ENCODE measurements at regions not wholly inside any gene's neighbourhood (a gene's known extent, or its start where the extent isn't known, plus 50 kb on each side); places are given as distances from the start of the nearest gene placed in this dataset.

- no peaks in the 10 kb centered on the region for H3K9me3 ChIP-seq (replicated peaks; ENCODE audit: control insufficient read depth, insufficient read depth, low read length)
- intact Hi-C loops (cut with micrococcal nuclease) (no loop called here), dilution Hi-C loops (cut with MboI; ENCODE audit: extremely low pct_ligation_motif_present, low sequenced_read_pairs) (no loop called here)
- no peaks in the 10 kb centered on the region for H3K9me1 ChIP-seq (replicated peaks; ENCODE audit: control insufficient read depth, extremely low read depth, insufficient read depth, low read length)
- no peaks in the 10 kb centered on the region for H3K27me3 ChIP-seq (ENCODE audit: control insufficient read depth in 2 of 2, insufficient read depth in 2 of 2, low read length in 2 of 2)
- H3K4me3 ChIP-seq (replicated peaks in 1 of 3; ENCODE audit: insufficient read depth in 1 of 3, low read depth in 1 of 3, low read length in 3 of 3), result no peak overlapping the region
- H4K20me1 ChIP-seq (replicated peaks; ENCODE audit: control insufficient read depth, extremely low read depth, insufficient read depth, low read length), result no peaks in the 10 kb centered on the region
- H2AFZ ChIP-seq (ENCODE audit: low read depth, low read length), result no peak overlapping the region
- no peak for FAIRE-seq
- DNase-seq (ENCODE audit: low read depth, low spot score), result no peak
- no peaks in the 10 kb centered on the region for H3K36me3 ChIP-seq (ENCODE audit: control insufficient read depth in 2 of 2, extremely low read depth in 1 of 2, insufficient read depth in 2 of 2, low read length in 2 of 2)
- POLR2A ChIA-PET, result no interaction called here
- H3K27ac ChIP-seq (ENCODE audit: insufficient read depth, low read depth, low read length), result no peak overlapping the region
- no peak overlapping the region for H3K4me2 ChIP-seq (ENCODE audit: insufficient read depth, low read length)
- no peak overlapping the region for H3K9ac ChIP-seq (replicated peaks; ENCODE audit: extremely low read depth, insufficient read depth, low read length)
- H3K79me2 ChIP-seq (ENCODE audit: control insufficient read depth, insufficient read depth, low read length), result no peaks in the 10 kb centered on the region
- TF ChIP-seq MYC (IDR thresholded peaks at IDR 0.05; ENCODE audit: low read depth, low read length), result no peak
- no peak for TF ChIP-seq POLR2AphosphoS5 (IDR thresholded peaks at IDR 0.05; ENCODE audit: insufficient read depth, low read depth, low read length)
- TF ChIP-seq EZH2 (IDR thresholded peaks at IDR 0.05; ENCODE audit: borderline replicate concordance, low read depth, low read length, severe bottlenecking), result no peak
- no peak for TF ChIP-seq MAX (IDR thresholded peaks at IDR 0.05; ENCODE audit: insufficient read depth, insufficient read length)
- TF ChIP-seq POLR2A (IDR thresholded peaks at IDR 0.05; ENCODE audit: low read depth, low read length), result no peak
- no peak for TF ChIP-seq CTCF (IDR thresholded peaks at IDR 0.05; ENCODE audit: extremely low read depth in 1 of 2, insufficient read depth in 1 of 2, low read depth in 1 of 2, low read length in 2 of 2)
- no peak for TF ChIP-seq JUN (IDR thresholded peaks at IDR 0.05; ENCODE audit: borderline replicate concordance, insufficient read depth, insufficient read length, low read depth)
- no peak for TF ChIP-seq FOS (IDR thresholded peaks at IDR 0.05; ENCODE audit: borderline replicate concordance, insufficient read depth, low read length)
- no peak for TF ChIP-seq GATA2 (IDR thresholded peaks at IDR 0.05; ENCODE audit: insufficient read depth, insufficient read length, low read depth, low read length)
- CTCF ChIA-PET, result interaction anchor here (0.9 kb wide), 1 partner anchor 55 kb away, joined by 3 read pairs; no protein-coding TSS in a partner anchor
- BruUV-seq (replicated peaks), result no TSS peak
- no peaks in the 10 kb centered on the region for H3K4me1 ChIP-seq (ENCODE audit: control insufficient read depth, extremely low read depth, insufficient read depth, low read length)
These were observed 241.6 kb downstream of the FAM76B start for GRCh38 chr11:95547976-95548375.

Data from endothelial cell of umbilical vein (primary cell).